Esophagus muscularis mucosa (tissue), 4 donors: ENCODE measurements at regions not wholly inside any gene's neighbourhood (a gene's known extent, or its start where the extent isn't known, plus 50 kb on each side); places are given as distances from the start of the nearest gene placed in this dataset.

Experiments
- DNase-seq: peaks from one replicate; pipeline ENCODE4 v3.0.0-alpha.2; 2017; ENCODE audit errors: extremely low spot score
- H3K27ac ChIP-seq, 4 donors: fragments of 200-600 bp; sonication (generic); replicated peaks in 1 of 4; 1 replicate in 3 of 4; 2 replicates in 1 of 4; pipeline ENCODE4 v1.5.1; 2016 to 2019; ENCODE audit warnings: mild to moderate bottlenecking in 1 of 4
- H3K27me3 ChIP-seq, 4 donors: fragments of 200-600 bp; sonication (generic); one replicate each; pipeline versions ENCODE4 v1.5.1 to v1.6.0; 2016 to 2019
- H3K36me3 ChIP-seq, 4 donors: fragments of 200-600 bp; sonication (generic); one replicate each; pipeline ENCODE4 v1.5.1; 2016 to 2019
- H3K4me1 ChIP-seq, 4 donors: fragments of 200-600 bp; sonication (generic); one replicate each; pipeline ENCODE4 v1.5.1; 2016 to 2019
- H3K4me3 ChIP-seq, 4 donors: fragments of 200-600 bp; sonication (generic); 1 replicate in 2 of 4; 2 replicates in 2 of 4; pipeline ENCODE4 v1.5.1; 2016 to 2019; ENCODE audit warnings: mild to moderate bottlenecking in 4 of 4, moderate library complexity in 1 of 4
- H3K9me3 ChIP-seq, 4 donors: fragments of 200-600 bp; sonication (generic); 1 replicate in 3 of 4; 2 replicates in 1 of 4; pipeline ENCODE4 v1.5.1; 2016 to 2019
- CTCF ChIP-seq, 3 experiments: fragments of 200-600 bp in 2 of 3; fragments of 450-650 bp in 1 of 3; sonication (generic) in 2 of 3; IDR thresholded peaks; one replicate each; pipeline ENCODE4 v1.5.1; 2017 to 2019; ENCODE audit warnings: antibody characterized with exemption in 3 of 3, mild to moderate bottlenecking in 2 of 3, moderate library complexity in 1 of 3
- EP300 ChIP-seq: sonication (generic); formaldehyde crosslinking; IDR thresholded peaks from one replicate; pipeline ENCODE4 v1.6.1; 2017; ENCODE audit warnings: antibody characterized with exemption
- POLR2A ChIP-seq: fragments of 450-650 bp; IDR thresholded peaks from one replicate; pipeline ENCODE4 v1.6.1; 2017; ENCODE audit warnings: antibody characterized with exemption, moderate library complexity, mild to moderate bottlenecking, low read depth
- POLR2AphosphoS5 ChIP-seq, 2 donors: sonication (generic); formaldehyde crosslinking; IDR thresholded peaks; one replicate each; pipeline ENCODE4 v1.6.1; 2017; ENCODE audit warnings: antibody characterized with exemption in 2 of 2
- WGBS: methylation state at CpG from one replicate; pipeline ENCODE4 v1.1.5; 2018; 5-methylcytosine and 5-hydroxymethylcytosine counted together
- intact Hi-C: fragments of 100-400 bp; cut with DNase I; formaldehyde crosslinking; loops from one replicate; pipeline ENCODE4 v1.15.1; 2023

- Histone ChIP-seq H3K4me1 (peaks cover 0 to 12% (median 6%) of the 10 kb centered on the region in 4 donors), H3K9me3 (no peaks in the 10 kb centered on the region), H3K4me3 (no peak overlapping the region), H3K36me3 (no peaks in the 10 kb centered on the region), H3K27ac (no peak overlapping the region), H3K27me3 (no peaks in the 10 kb centered on the region)
- intact Hi-C loops: no loop called here
- no peak for TF ChIP-seq EP300
- TF ChIP-seq POLR2A: no peak
- TF ChIP-seq CTCF (IDR thresholded peaks at IDR 0.05): no peak
- TF ChIP-seq POLR2AphosphoS5 (IDR thresholded peaks at IDR 0.05): no peak
- DNase-seq: no peak
Observed at GRCh38 chr4:74583757-74584156, 138.8 kb downstream of the AREG start.

- no peaks in the 10 kb centered on the region for H3K36me3 ChIP-seq
- DNase-seq: no peak
- H3K4me1 ChIP-seq: peaks cover 0 to 5% (median 1%) of the 10 kb centered on the region in 4 donors
- no peaks in the 10 kb centered on the region for H3K27me3 ChIP-seq
- no peaks in the 10 kb centered on the region for H3K9me3 ChIP-seq
- TF ChIP-seq POLR2A (no peak), CTCF (IDR thresholded peaks at IDR 0.05) (no peak), EP300 (no peak), POLR2AphosphoS5 (IDR thresholded peaks at IDR 0.05) (no peak)
- H3K4me3 ChIP-seq: no peak overlapping the region
- WGBS: 85% methylated on average over 5 of the region's 5 CpGs
- intact Hi-C loops: no loop called here
- H3K27ac ChIP-seq: no peak overlapping the region
Observed at GRCh38 chr4:74588350-74588749, 143.4 kb downstream of the AREG start.

- H3K36me3 ChIP-seq: no peaks in the 10 kb centered on the region
- TF ChIP-seq POLR2AphosphoS5 (IDR thresholded peaks at IDR 0.05): no peak
- no peak for TF ChIP-seq CTCF (IDR thresholded peaks at IDR 0.05)
- TF ChIP-seq EP300: no peak
- no peak for TF ChIP-seq POLR2A
Observed at GRCh38 chr4:74590476-74590875, 145.5 kb downstream of the AREG start.

GRCh38 chr4:74598611-74599325, 153.8 kb downstream of the AREG start:
- Histone ChIP-seq H3K27ac (no peak overlapping the region), H3K9me3 (no peaks in the 10 kb centered on the region), H3K4me3 (no peak overlapping the region), H3K36me3 (no peaks in the 10 kb centered on the region), H3K4me1 (no peaks in the 10 kb centered on the region), H3K27me3 (no peaks in the 10 kb centered on the region)
- intact Hi-C loops: no loop called here
- WGBS: 77% methylated on average over 4 of the region's 4 CpGs
- TF ChIP-seq POLR2AphosphoS5 (IDR thresholded peaks at IDR 0.05): peak in 1 of 2 donors; percentile 24
- no peak for TF ChIP-seq CTCF (IDR thresholded peaks at IDR 0.05)
- no peak for DNase-seq

More at GRCh38 chr4:74590476-74590875, 145.5 kb downstream of the AREG start:
- no peaks in the 10 kb centered on the region for H3K4me1 ChIP-seq
- no peaks in the 10 kb centered on the region for H3K27me3 ChIP-seq
- intact Hi-C loops: no loop called here
- no peak for DNase-seq
- no peaks in the 10 kb centered on the region for H3K9me3 ChIP-seq
- H3K4me3 ChIP-seq: no peak overlapping the region
- no peak overlapping the region for H3K27ac ChIP-seq

GRCh38 chr4:74603186-74603585, 158.2 kb downstream of the AREG start:
- H3K9me3 ChIP-seq: no peaks in the 10 kb centered on the region
- no peaks in the 10 kb centered on the region for H3K36me3 ChIP-seq
- H3K4me3 ChIP-seq: no peak overlapping the region
- TF ChIP-seq CTCF (IDR thresholded peaks at IDR 0.05) (no peak), POLR2AphosphoS5 (IDR thresholded peaks at IDR 0.05) (no peak), EP300 (no peak), POLR2A (no peak)
- intact Hi-C loops: no loop called here
- H3K27ac ChIP-seq: no peak overlapping the region
- H3K27me3 ChIP-seq: no peaks in the 10 kb centered on the region
- 82% methylated on average over 3 of the region's 3 CpGs for WGBS
- DNase-seq: no peak
- no peaks in the 10 kb centered on the region for H3K4me1 ChIP-seq
